Lung (tissue), 11 donors: ENCODE measurements at regions not wholly inside any gene's neighbourhood (a gene's known extent, or its start where the extent isn't known, plus 50 kb on each side); places are given as distances from the start of the nearest gene placed in this dataset.
A peak's percentile ranks its signal among the peaks of the same experiment; 100 is the strongest.

ENCODE experiments used
- ATAC-seq: fragments of 200-7000 bp; cut with Tn5 transposase; one replicate; pipeline ENCODE4 v1.9.1; 2020; ENCODE audit warnings: moderate number of reproducible peaks; ENCODE audit not compliant: insufficient read depth, low FRiP score
- DNase-seq, 3 donors: peaks; one replicate each; pipeline ENCODE4 v3.0.0-alpha.2; 2013 to 2017
- H3K27ac ChIP-seq, 2 donors: one replicate each; pipeline ENCODE4 v1.5.1; 2013; ENCODE audit warnings: mild to moderate bottlenecking in 2 of 2, moderate library complexity in 2 of 2, control low read depth in 1 of 2, inconsistent platforms in 1 of 2, low read depth in 1 of 2, low read length in 1 of 2
- H3K27me3 ChIP-seq, 3 donors: one replicate each; pipeline ENCODE4 v1.5.1; 2013; ENCODE audit warnings: low read length in 2 of 3; ENCODE audit not compliant: control insufficient read depth in 3 of 3, insufficient read depth in 3 of 3
- H3K36me3 ChIP-seq, 4 donors: one replicate each; pipeline ENCODE4 v1.5.1; 2013; ENCODE audit warnings: low read length in 4 of 4, mild to moderate bottlenecking in 1 of 4, moderate library complexity in 1 of 4; ENCODE audit not compliant: control insufficient read depth in 4 of 4, insufficient read depth in 4 of 4
- H3K4me1 ChIP-seq, 5 donors: one replicate each; pipeline ENCODE4 v1.5.1; 2013; ENCODE audit warnings: low read length in 5 of 5, mild to moderate bottlenecking in 2 of 5, moderate library complexity in 1 of 5; ENCODE audit not compliant: control insufficient read depth in 5 of 5, insufficient read depth in 5 of 5
- H3K4me3 ChIP-seq: one replicate; pipeline ENCODE4 v1.5.1; 2013; ENCODE audit warnings: mild to moderate bottlenecking, control low read depth, moderate library complexity
- H3K9ac ChIP-seq, 2 donors: one replicate each; pipeline ENCODE4 v1.5.1; 2013; ENCODE audit warnings: low read length in 2 of 2, control low read depth in 1 of 2; ENCODE audit not compliant: insufficient read depth in 1 of 2
- H3K9me3 ChIP-seq, 4 donors: one replicate each; pipeline ENCODE4 v1.5.1; 2013; ENCODE audit warnings: low read length in 3 of 4, mild to moderate bottlenecking in 1 of 4, moderate library complexity in 1 of 4; ENCODE audit not compliant: control insufficient read depth in 4 of 4, insufficient read depth in 3 of 4
- CTCF ChIP-seq: IDR thresholded peaks from 2 replicates; pipeline ENCODE4 v1.5.1; 2012; ENCODE audit warnings: mild to moderate bottlenecking; ENCODE audit errors: control extremely low read depth, extremely low read depth
- WGBS, 2 donors: extraction: QIAGEN DNeasy Blood & Tissue Kit; methylation state at CpG; one replicate each; pipeline ENCODE4 v1.1.7; 2013; 5-methylcytosine and 5-hydroxymethylcytosine counted together
- donor health status: control.
- donor health status: control.
- donor health status: Bipolar disorder and iron deficiency.
- donor health status: healthy.
- donor health status: DM: yes; HTN: yes; CAD: no.

- TF ChIP-seq CTCF: no peak
- H3K4me3 ChIP-seq: no peak overlapping the region
- no peak overlapping the region for H3K27ac ChIP-seq
These were observed 75.4 kb upstream of the ACTRT2 start for GRCh38 chr1:2945821-2946231.

GRCh38 chr1:2946291-2946690, 75.0 kb upstream of the ACTRT2 start:
- TF ChIP-seq CTCF: no peak
- DNase-seq: no peak
- Histone ChIP-seq H3K4me1 (peaks cover 0 to 8% (median 0%) of the 10 kb centered on the region in 5 donors), H3K27me3 (peaks cover 0 to 8% (median 3%) of the 10 kb centered on the region in 3 donors), H3K27ac (no peak overlapping the region), H3K9ac (no peak overlapping the region), H3K36me3 (no peaks in the 10 kb centered on the region), H3K4me3 (no peak overlapping the region), H3K9me3 (peaks cover 0 to 20% (median under 1%) of the 10 kb centered on the region in 4 donors)
- WGBS, 2 donors: 68 to 85% methylated on average over 16 of the region's 16 CpGs
- ATAC-seq: no peak

More at GRCh38 chr1:2945821-2946231, 75.4 kb upstream of the ACTRT2 start:
- Histone ChIP-seq H3K9ac (no peak overlapping the region), H3K36me3 (no peaks in the 10 kb centered on the region), H3K4me1 (peaks cover 0 to 7% (median 0%) of the 10 kb centered on the region in 5 donors), H3K27me3 (peaks cover 0 to 8% (median 3%) of the 10 kb centered on the region in 3 donors), H3K9me3 (peaks cover 0 to 22% (median 3%) of the 10 kb centered on the region in 4 donors)
- ATAC-seq: no peak
- DNase-seq: no peak
- WGBS, 2 donors: 85 to 87% methylated on average over 13 of the region's 13 CpGs

- ATAC-seq (no peak), DNase-seq (peak in 1 of 3 donors; percentile 14)
- Histone ChIP-seq H3K4me3 (no peak overlapping the region), H3K27me3 (peaks cover 0 to 8% (median 3%) of the 10 kb centered on the region in 3 donors), H3K9me3 (peaks cover 0 to 12% (median 0%) of the 10 kb centered on the region in 4 donors), H3K36me3 (no peaks in the 10 kb centered on the region), H3K4me1 (peaks cover 0 to 15% (median 0%) of the 10 kb centered on the region in 5 donors), H3K27ac (no peak overlapping the region), H3K9ac (no peak overlapping the region)
- TF ChIP-seq CTCF: no peak
- WGBS, 2 donors: 33 to 42% methylated on average over 21 of the region's 21 CpGs
These were observed 74.1 kb upstream of the ACTRT2 start for GRCh38 chr1:2946999-2947690.
